BLaER1 (cell line): ENCODE measurements at regions not wholly inside any gene's neighbourhood (a gene's known extent, or its start where the extent isn't known, plus 50 kb on each side); places are given as distances from the start of the nearest gene placed in this dataset.
"Not testable (repeated sequence)": the region's sequence is repeated elsewhere in the genome, so short reads cannot be mapped to it uniquely, and the experiment has no call there.

Source experiments
- H3K27ac ChIP-seq: shearing (Covaris generic); formaldehyde crosslinking; 2 replicates; pipeline ENCODE4 v1.8.1; 2022
- H3K27me3 ChIP-seq: shearing (Covaris generic); formaldehyde crosslinking; 2 replicates; pipeline ENCODE4 v1.8.1; 2022
- H3K36me3 ChIP-seq: shearing (Covaris generic); formaldehyde crosslinking; 2 replicates; pipeline ENCODE4 v1.8.1; 2022
- H3K4me1 ChIP-seq: shearing (Covaris generic); formaldehyde crosslinking; 2 replicates; pipeline ENCODE4 v1.8.1; 2022
- H3K4me2 ChIP-seq: shearing (Covaris generic); formaldehyde crosslinking; 2 replicates; pipeline ENCODE4 v1.8.1; 2022
- H3K4me3 ChIP-seq: shearing (Covaris generic); formaldehyde crosslinking; 2 replicates; pipeline ENCODE4 v1.8.1; 2022
- H3K9ac ChIP-seq: shearing (Covaris generic); formaldehyde crosslinking; 2 replicates; pipeline ENCODE4 v1.8.1; 2022
- H3K9me3 ChIP-seq: shearing (Covaris generic); formaldehyde crosslinking; 2 replicates; pipeline ENCODE4 v1.8.1; 2022
- H4K20me1 ChIP-seq: shearing (Covaris generic); formaldehyde crosslinking; 2 replicates; pipeline ENCODE4 v1.8.1; 2022
- Cebpa-rat ChIP-seq: shearing (Covaris generic); IDR thresholded peaks from 2 replicates; pipeline ENCODE4 v1.8.1; 2022

- Histone ChIP-seq H3K36me3 (no peaks in the 10 kb centered on the region), H4K20me1 (no peaks in the 10 kb centered on the region), H3K27ac (no peak overlapping the region), H3K4me3 (no peak overlapping the region), H3K4me2 (no peak overlapping the region), H3K9ac (no peak overlapping the region), H3K4me1 (no peaks in the 10 kb centered on the region), H3K27me3 (no peaks in the 10 kb centered on the region), H3K9me3 (no peaks in the 10 kb centered on the region)
- no peak for TF ChIP-seq Cebpa-rat
Measured at GRCh38 chr5:87030699-87031098, 237.0 kb upstream of the RASA1 start.

- Histone ChIP-seq H3K27me3 (no peaks in the 10 kb centered on the region), H3K4me2 (no peak overlapping the region), H3K9me3 (peaks cover 4% of the 10 kb centered on the region; the same call in 1 of the 2 replicates), H3K27ac (no peak overlapping the region), H3K4me1 (no peaks in the 10 kb centered on the region), H3K4me3 (no peak overlapping the region), H4K20me1 (no peaks in the 10 kb centered on the region), H3K9ac (no peak overlapping the region), H3K36me3 (no peaks in the 10 kb centered on the region)
- TF ChIP-seq Cebpa-rat: no peak
Measured at GRCh38 chr5:87034557-87034956, 233.1 kb upstream of the RASA1 start.

- Histone ChIP-seq H3K4me3 (no peak overlapping the region), H3K4me2 (no peak overlapping the region)
- TF ChIP-seq Cebpa-rat: no peak
Measured at GRCh38 chr5:87042554-87042953, 225.1 kb upstream of the RASA1 start.

GRCh38 chr5:87048156-87048555, 219.5 kb upstream of the RASA1 start:
- H3K27me3 ChIP-seq: no peaks in the 10 kb centered on the region
- H3K9ac ChIP-seq: no peak overlapping the region
- no peaks in the 10 kb centered on the region for H3K36me3 ChIP-seq
- TF ChIP-seq Cebpa-rat: no peak
- H3K9me3 ChIP-seq: peaks cover 38% of the 10 kb centered on the region
- no peaks in the 10 kb centered on the region for H3K4me1 ChIP-seq
- H4K20me1 ChIP-seq: no peaks in the 10 kb centered on the region
- H3K4me2 ChIP-seq: no peak overlapping the region
- H3K4me3 ChIP-seq: no peak overlapping the region
- H3K27ac ChIP-seq: no peak overlapping the region

More at GRCh38 chr5:87042554-87042953, 225.1 kb upstream of the RASA1 start:
- Histone ChIP-seq H3K9ac (no peak overlapping the region), H4K20me1 (no peaks in the 10 kb centered on the region), H3K27ac (no peak overlapping the region), H3K4me1 (no peaks in the 10 kb centered on the region), H3K36me3 (no peaks in the 10 kb centered on the region), H3K9me3 (peaks cover 8% of the 10 kb centered on the region; the same call in 1 of the 2 replicates), H3K27me3 (no peaks in the 10 kb centered on the region)

GRCh38 chr5:87049012-87049411, 218.7 kb upstream of the RASA1 start:
- H3K4me3 ChIP-seq, H3K4me2 ChIP-seq, H3K4me1 ChIP-seq, H4K20me1 ChIP-seq, H3K27ac ChIP-seq, H3K9ac ChIP-seq, H3K27me3 ChIP-seq, H3K36me3 ChIP-seq: not testable (repeated sequence)
- peaks cover 36% of the 10 kb centered on the region for H3K9me3 ChIP-seq

- H3K4me1 ChIP-seq: no peaks in the 10 kb centered on the region
- H3K9ac ChIP-seq: no peak overlapping the region
- no peak overlapping the region for H3K4me2 ChIP-seq
- peaks cover 34% of the 10 kb centered on the region for H3K9me3 ChIP-seq
- no peak for TF ChIP-seq Cebpa-rat
- H3K4me3 ChIP-seq: no peak overlapping the region
- no peaks in the 10 kb centered on the region for H3K27me3 ChIP-seq
- H4K20me1 ChIP-seq: no peaks in the 10 kb centered on the region
- no peaks in the 10 kb centered on the region for H3K36me3 ChIP-seq
- no peak overlapping the region for H3K27ac ChIP-seq
Measured at GRCh38 chr5:87051502-87052113, 216.1 kb upstream of the RASA1 start.

GRCh38 chr5:87053146-87053545, 214.5 kb upstream of the RASA1 start:
- no peaks in the 10 kb centered on the region for H3K4me1 ChIP-seq
- H3K27ac ChIP-seq: no peak overlapping the region
- no peak overlapping the region for H3K9ac ChIP-seq
- H4K20me1 ChIP-seq: no peaks in the 10 kb centered on the region
- H3K9me3 ChIP-seq: peaks cover 32% of the 10 kb centered on the region
- H3K36me3 ChIP-seq: no peaks in the 10 kb centered on the region
- TF ChIP-seq Cebpa-rat: no peak
- H3K27me3 ChIP-seq: no peaks in the 10 kb centered on the region
- H3K4me3 ChIP-seq: no peak overlapping the region
- H3K4me2 ChIP-seq: no peak overlapping the region

GRCh38 chr5:87054821-87055220, 212.9 kb upstream of the RASA1 start:
- H3K4me1 ChIP-seq: no peaks in the 10 kb centered on the region
- H3K36me3 ChIP-seq: no peaks in the 10 kb centered on the region
- H3K27ac ChIP-seq: no peak overlapping the region
- H3K4me2 ChIP-seq: no peak overlapping the region
- H3K27me3 ChIP-seq: no peaks in the 10 kb centered on the region
- H3K4me3 ChIP-seq: no peak overlapping the region
- H4K20me1 ChIP-seq: no peaks in the 10 kb centered on the region
- H3K9me3 ChIP-seq: peaks cover 16% of the 10 kb centered on the region; the same call in 1 of the 2 replicates
- H3K9ac ChIP-seq: no peak overlapping the region
- TF ChIP-seq Cebpa-rat: no peak

- Histone ChIP-seq H3K9me3 (0 out of 2 replicates have a peak, but pooled peaks cover 2% of the 10 kb centered on the region), H3K27ac (no peak overlapping the region), H3K27me3 (no peaks in the 10 kb centered on the region), H3K36me3 (no peaks in the 10 kb centered on the region), H3K4me2 (no peak overlapping the region), H4K20me1 (no peaks in the 10 kb centered on the region), H3K9ac (no peak overlapping the region), H3K4me3 (no peak overlapping the region), H3K4me1 (no peaks in the 10 kb centered on the region)
- no peak for TF ChIP-seq Cebpa-rat
Measured at GRCh38 chr5:87061046-87061445, 206.6 kb upstream of the RASA1 start.

- Histone ChIP-seq H4K20me1 (no peaks in the 10 kb centered on the region), H3K9ac (no peak overlapping the region), H3K27me3 (no peaks in the 10 kb centered on the region), H3K4me3 (no peak overlapping the region), H3K4me1 (no peaks in the 10 kb centered on the region), H3K9me3 (no peaks in the 10 kb centered on the region), H3K4me2 (no peak overlapping the region), H3K36me3 (no peaks in the 10 kb centered on the region), H3K27ac (no peak overlapping the region)
- no peak for TF ChIP-seq Cebpa-rat
Measured at GRCh38 chr5:87069311-87069710, 198.4 kb upstream of the RASA1 start.
